NT2/D1 (cell line): ENCODE measurements at regions not wholly inside any gene's neighbourhood (a gene's known extent, or its start where the extent isn't known, plus 50 kb on each side); places are given as distances from the start of the nearest gene placed in this dataset.

Source experiments
- DNase-seq: peaks from one replicate; pipeline ENCODE4 v3.0.0-alpha.2; 2011; ENCODE audit warnings: low read depth, low spot score
- H3K27me3 ChIP-seq: 2 replicates; pipeline ENCODE4 v1.6.0; 2011; ENCODE audit warnings: mild to moderate bottlenecking; ENCODE audit not compliant: insufficient read length, insufficient read depth
- H3K36me3 ChIP-seq: 2 replicates; pipeline ENCODE4 v1.6.1; 2011; ENCODE audit warnings: mild to moderate bottlenecking, low read length, mixed read lengths; ENCODE audit not compliant: insufficient read depth, insufficient read length
- H3K4me1 ChIP-seq: 2 replicates; pipeline ENCODE4 v1.5.1; 2011; ENCODE audit not compliant: insufficient read depth, insufficient read length
- H3K4me3 ChIP-seq: 2 replicates; pipeline ENCODE4 v1.5.1; 2011; ENCODE audit warnings: low read depth; ENCODE audit not compliant: insufficient read length
- H3K9ac ChIP-seq: 2 replicates; pipeline ENCODE4 v1.6.0; 2011; ENCODE audit warnings: low read depth; ENCODE audit not compliant: insufficient read length
- H3K9me3 ChIP-seq: 2 replicates; pipeline ENCODE4 v1.5.1; 2011; ENCODE audit warnings: mild to moderate bottlenecking, low read length; ENCODE audit not compliant: insufficient read depth
- SUZ12 ChIP-seq: IDR thresholded peaks from 2 replicates; pipeline ENCODE4 v1.6.1; 2011; ENCODE audit not compliant: insufficient read length, insufficient read depth; ENCODE audit errors: extremely low read depth
- YY1 ChIP-seq: IDR thresholded peaks from 2 replicates; pipeline ENCODE4 v1.6.1; 2011; ENCODE audit not compliant: insufficient read length, insufficient read depth
- ZNF274 ChIP-seq: IDR thresholded peaks from 2 replicates; pipeline ENCODE4 v1.6.1; 2011; ENCODE audit warnings: mild to moderate bottlenecking, low read depth, low read length

DNA sequence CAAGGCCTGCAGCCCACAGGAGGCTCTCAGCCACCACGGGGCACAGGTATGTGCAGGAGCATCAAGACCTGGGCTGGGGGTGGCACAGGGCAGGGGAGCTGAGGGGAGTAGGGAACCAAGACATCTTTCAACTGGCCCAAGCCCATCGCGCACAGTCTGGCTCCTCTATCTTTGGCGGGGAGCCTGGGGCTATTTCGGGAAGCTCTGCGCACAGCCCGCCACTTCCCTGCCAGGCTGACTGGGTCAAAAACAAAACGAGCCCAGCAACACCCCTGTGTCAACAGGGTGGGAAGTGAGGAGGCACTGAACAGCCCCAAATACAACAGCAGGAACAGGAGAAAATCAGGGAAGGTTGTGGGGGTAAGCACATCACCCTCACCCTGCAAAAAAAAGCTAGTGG, 83.9 kb downstream of the ARL6IP4 start:
- TF ChIP-seq SUZ12: no peak
- no peak for TF ChIP-seq ZNF274
- TF ChIP-seq YY1: no peak
- no peaks in the 10 kb centered on the region for H3K4me1 ChIP-seq
- no peaks in the 10 kb centered on the region for H3K9me3 ChIP-seq
- no peak overlapping the region for H3K4me3 ChIP-seq
- no peak for DNase-seq
- H3K36me3 ChIP-seq: no peaks in the 10 kb centered on the region
- no peak overlapping the region for H3K9ac ChIP-seq
- no peaks in the 10 kb centered on the region for H3K27me3 ChIP-seq

DNA sequence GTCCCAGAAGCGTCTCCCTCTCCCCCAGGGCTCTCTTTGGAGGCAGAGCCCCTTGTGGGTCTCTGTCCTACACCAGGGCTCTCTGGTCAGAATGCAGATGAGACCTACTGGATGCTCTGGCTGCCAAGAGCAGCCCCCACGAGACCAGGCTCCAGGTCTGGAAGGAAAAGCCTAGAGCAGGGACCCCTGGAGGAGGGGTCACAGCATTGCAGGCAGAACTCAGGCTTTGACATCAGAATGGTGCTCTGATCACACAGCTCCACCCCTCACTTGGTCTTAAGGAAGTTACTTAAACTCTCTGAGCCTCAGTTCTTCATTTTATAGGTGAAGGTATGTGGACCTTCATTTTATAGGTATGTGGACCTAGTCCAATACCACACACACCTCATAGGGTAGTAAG, 83.1 kb downstream of the ARL6IP4 start:
- peaks cover 6% of the 10 kb centered on the region for H3K4me1 ChIP-seq
- H3K27me3 ChIP-seq: no peaks in the 10 kb centered on the region
- no peaks in the 10 kb centered on the region for H3K9me3 ChIP-seq
- H3K4me3 ChIP-seq: no peak overlapping the region
- TF ChIP-seq YY1 (no peak), ZNF274 (no peak), SUZ12 (no peak)
- H3K36me3 ChIP-seq: no peaks in the 10 kb centered on the region
- DNase-seq: peak; percentile 48
- H3K9ac ChIP-seq: no peak overlapping the region

DNA sequence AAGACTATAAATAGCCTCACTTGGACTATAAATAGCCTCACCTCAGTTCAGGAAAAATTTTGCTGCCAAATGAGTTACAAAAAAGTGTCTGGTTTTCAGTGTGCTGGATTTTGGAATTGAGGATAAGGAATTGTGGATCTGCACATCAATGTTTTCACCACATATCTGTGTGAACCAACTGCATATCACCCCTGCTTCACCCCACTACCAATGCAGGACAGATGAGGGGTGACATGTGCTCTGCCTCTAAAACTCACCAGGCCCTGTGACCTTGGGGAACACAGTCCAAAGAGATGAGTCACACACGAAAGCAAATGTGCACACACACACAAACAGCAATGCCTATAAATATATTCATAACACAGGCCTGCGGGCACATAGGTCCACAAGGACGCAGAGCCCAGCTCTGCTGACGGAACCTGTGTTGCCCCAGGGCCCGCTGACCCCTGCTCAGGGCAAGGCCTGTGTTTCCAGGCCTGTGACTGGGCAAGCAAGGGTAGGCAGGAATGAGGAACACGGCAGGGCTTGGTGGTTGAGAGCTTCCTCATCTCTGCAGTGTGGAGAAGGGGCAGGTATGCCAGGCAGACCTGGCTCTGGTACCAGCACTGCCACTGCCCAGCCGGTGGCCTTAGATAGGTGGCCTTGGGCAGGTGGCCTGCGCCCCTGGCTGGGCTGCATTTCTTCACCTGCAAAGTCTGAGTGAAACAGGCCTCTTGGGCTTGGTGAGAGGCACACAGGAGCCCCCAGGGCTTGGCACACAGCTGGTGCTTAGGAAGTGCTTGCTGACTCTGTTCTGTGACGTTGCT, 82.4 kb downstream of the ARL6IP4 start:
- no peak for DNase-seq
- H3K9ac ChIP-seq: no peak overlapping the region
- TF ChIP-seq SUZ12 (no peak), ZNF274 (no peak)
- no peaks in the 10 kb centered on the region for H3K27me3 ChIP-seq
- no peaks in the 10 kb centered on the region for H3K36me3 ChIP-seq
- H3K4me1 ChIP-seq: peaks cover 6% of the 10 kb centered on the region
- no peak overlapping the region for H3K4me3 ChIP-seq
- no peaks in the 10 kb centered on the region for H3K9me3 ChIP-seq

DNA sequence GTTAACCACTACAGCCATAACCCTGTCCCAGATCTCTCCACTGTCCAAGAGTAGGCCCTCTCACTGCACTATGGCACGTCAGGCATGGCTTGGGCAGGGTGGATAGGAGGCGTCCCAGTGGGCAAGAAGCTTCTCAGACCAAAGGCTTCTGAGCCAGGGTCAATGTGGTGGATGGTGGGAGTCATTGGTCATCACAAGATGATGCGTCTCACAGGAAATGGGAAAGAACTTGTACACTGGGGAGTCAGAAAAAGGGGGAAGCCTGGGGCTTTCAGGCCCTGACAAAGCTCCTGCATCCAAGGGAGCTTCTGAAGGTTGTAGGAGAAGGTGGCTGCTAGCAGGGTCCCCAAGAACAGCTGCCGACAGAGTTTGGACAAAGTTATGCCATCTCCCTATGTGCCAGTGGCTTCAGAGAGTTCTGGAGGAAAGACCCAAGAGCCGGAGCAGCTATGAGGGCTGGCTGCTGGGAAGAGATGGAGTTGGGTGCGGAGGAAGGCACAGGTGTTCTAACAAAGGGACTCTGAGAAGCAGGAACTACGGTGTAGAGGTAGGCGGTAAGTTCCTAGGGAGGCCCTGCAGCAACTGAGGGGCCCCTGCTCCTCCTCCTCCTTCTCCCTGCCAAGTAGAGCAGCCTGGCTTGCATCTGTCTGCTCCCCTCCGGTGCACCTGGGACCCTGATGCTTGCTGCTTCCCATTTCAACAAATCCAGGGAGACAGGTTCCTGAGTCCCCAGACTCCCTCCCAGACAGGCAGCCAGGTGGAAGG, 81.1 kb downstream of the ARL6IP4 start:
- no peaks in the 10 kb centered on the region for H3K36me3 ChIP-seq
- peaks cover 6% of the 10 kb centered on the region for H3K4me1 ChIP-seq
- H3K4me3 ChIP-seq: no peak overlapping the region
- DNase-seq: no peak
- no peak overlapping the region for H3K9ac ChIP-seq
- no peaks in the 10 kb centered on the region for H3K27me3 ChIP-seq
- no peaks in the 10 kb centered on the region for H3K9me3 ChIP-seq
- TF ChIP-seq SUZ12: no peak
- no peak for TF ChIP-seq YY1
- TF ChIP-seq ZNF274: no peak

DNA sequence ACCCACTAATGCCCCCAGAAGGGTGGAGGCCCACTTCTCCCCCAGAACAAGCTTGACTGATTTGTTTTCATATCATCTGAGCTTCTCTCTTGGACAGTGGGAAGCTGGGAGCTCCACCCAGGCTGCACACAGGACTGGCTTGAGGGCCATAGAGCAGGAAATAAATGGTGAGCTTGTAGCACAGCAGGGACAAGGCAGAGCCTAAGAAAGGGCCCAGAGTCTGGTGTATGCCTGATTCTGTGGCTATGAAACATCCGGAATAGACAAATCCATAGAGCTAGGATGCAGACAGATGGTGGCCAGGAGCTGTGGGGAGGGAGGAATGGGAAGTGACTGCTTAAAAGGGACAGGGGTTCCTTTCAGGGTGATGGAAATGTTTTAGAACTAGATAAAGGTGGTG, 79.0 kb downstream of the ARL6IP4 start:
- peaks cover 6% of the 10 kb centered on the region for H3K4me1 ChIP-seq
- no peaks in the 10 kb centered on the region for H3K36me3 ChIP-seq
- no peaks in the 10 kb centered on the region for H3K9me3 ChIP-seq
- TF ChIP-seq SUZ12: no peak
- TF ChIP-seq YY1: no peak
- TF ChIP-seq ZNF274: no peak
- no peaks in the 10 kb centered on the region for H3K27me3 ChIP-seq
- no peak overlapping the region for H3K4me3 ChIP-seq
- H3K9ac ChIP-seq: no peak overlapping the region
- no peak for DNase-seq

DNA sequence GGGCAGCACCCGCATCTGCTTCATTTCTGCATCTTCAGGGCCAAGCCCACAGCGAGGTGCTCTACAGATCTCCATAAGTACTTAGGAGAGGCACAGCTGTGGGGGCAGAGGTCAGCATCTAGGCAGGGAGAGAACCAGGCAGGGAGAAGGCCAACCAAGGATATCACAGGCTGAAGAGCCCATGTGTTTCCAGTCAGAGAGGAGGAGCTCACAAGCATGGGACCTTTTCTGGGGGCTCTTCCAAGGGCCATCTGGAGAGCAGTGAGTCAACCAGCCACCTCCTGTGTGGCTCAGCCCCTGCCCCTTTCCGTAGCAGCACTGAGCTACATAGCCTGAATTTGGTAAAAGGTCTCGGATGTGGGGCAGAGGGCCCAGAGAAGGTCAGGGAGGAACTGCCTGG, 78.5 kb downstream of the ARL6IP4 start:
- no peaks in the 10 kb centered on the region for H3K36me3 ChIP-seq
- TF ChIP-seq YY1: no peak
- no peak for TF ChIP-seq ZNF274
- TF ChIP-seq SUZ12: no peak
- H3K9me3 ChIP-seq: no peaks in the 10 kb centered on the region
- peaks cover 6% of the 10 kb centered on the region for H3K4me1 ChIP-seq
- H3K27me3 ChIP-seq: no peaks in the 10 kb centered on the region
- no peak overlapping the region for H3K4me3 ChIP-seq
- no peak for DNase-seq
- H3K9ac ChIP-seq: no peak overlapping the region

DNA sequence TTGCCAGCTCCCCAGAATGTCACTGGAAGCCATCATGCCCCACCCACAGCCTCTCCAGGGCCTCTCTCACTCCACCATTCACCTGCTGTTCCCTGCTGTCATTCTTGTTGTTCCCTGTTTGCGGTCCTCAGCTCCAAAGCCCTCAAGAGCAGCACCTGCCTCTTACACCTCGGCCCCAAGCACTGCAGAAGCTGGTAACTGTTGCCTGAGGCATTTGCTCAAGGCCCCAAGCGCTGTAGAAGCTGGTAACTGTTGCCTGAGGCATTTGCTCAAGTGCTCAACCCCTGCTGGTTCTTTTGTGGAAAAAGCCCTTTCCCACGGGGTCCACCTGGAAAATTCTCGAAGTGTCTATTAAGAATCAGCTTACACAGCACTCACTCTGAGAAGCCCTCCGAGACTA, 78.0 kb downstream of the ARL6IP4 start:
- peaks cover 6% of the 10 kb centered on the region for H3K4me1 ChIP-seq
- H3K36me3 ChIP-seq: no peaks in the 10 kb centered on the region
- H3K9me3 ChIP-seq: no peaks in the 10 kb centered on the region
- H3K9ac ChIP-seq: no peak overlapping the region
- DNase-seq: no peak
- H3K27me3 ChIP-seq: no peaks in the 10 kb centered on the region
- TF ChIP-seq YY1: no peak
- no peak for TF ChIP-seq ZNF274
- no peak for TF ChIP-seq SUZ12
- no peak overlapping the region for H3K4me3 ChIP-seq
